H1 (cell line): ENCODE measurements at regions not wholly inside any gene's neighbourhood (a gene's known extent, or its start where the extent isn't known, plus 50 kb on each side); places are given as distances from the start of the nearest gene placed in this dataset.

Experiments
- CTCF ChIA-PET: fragments of 300-600 bp; sonication (Branson Sonifier 250); formaldehyde crosslinking; loops from one replicate; lab custom pipeline; 2021; ENCODE audit not compliant: partially characterized antibody; lab: Charles Lee
- POLR2A ChIA-PET: fragments of 300-600 bp; sonication (Branson Sonifier 250); formaldehyde crosslinking; loops from one replicate; lab custom pipeline; 2021; ENCODE audit warnings: inconsistent platforms; ENCODE audit not compliant: partially characterized antibody; lab: Charles Lee
- DNase-seq, 2 experiments: peaks; one replicate each; pipeline versions ENCODE4 v3.0.0 to v3.0.0-alpha.2; 2010 to 2022; ENCODE audit warnings: low spot score in 2 of 2, low read depth in 1 of 2, mixed read lengths in 1 of 2
- FAIRE-seq: peaks from 2 replicates; lab custom pipeline; 2011; peaks lifted over from hg19 to GRCh38; lab: Jason Lieb, UNC
- H2AFZ ChIP-seq: 2 replicates; pipeline ENCODE4 v1.8.1; 2012; ENCODE audit warnings: low read length, inconsistent platforms
- H2AK5ac ChIP-seq: 2 replicates; pipeline ENCODE4 v1.6.1; 2013; ENCODE audit warnings: low read depth, low read length
- H2BK120ac ChIP-seq: replicated peaks from 2 replicates; pipeline ENCODE3; 2013; ENCODE audit warnings: low read depth, low read length, inconsistent platforms
- H2BK12ac ChIP-seq: 2 replicates; pipeline ENCODE4 v1.6.1; 2013; ENCODE audit warnings: low read depth, low read length
- H2BK15ac ChIP-seq: 2 replicates; pipeline ENCODE4 v1.6.1; 2013; ENCODE audit warnings: low read length
- H2BK20ac ChIP-seq: 2 replicates; pipeline ENCODE4 v1.6.1; 2013; ENCODE audit warnings: low read length
- H2BK5ac ChIP-seq: 2 replicates; pipeline ENCODE4 v1.6.1; 2013; ENCODE audit warnings: low read depth, low read length
- H3K14ac ChIP-seq: 2 replicates; pipeline ENCODE4 v1.6.1; 2013; ENCODE audit warnings: inconsistent platforms; ENCODE audit not compliant: insufficient read length
- H3K18ac ChIP-seq: 2 replicates; pipeline ENCODE4 v1.6.1; 2013; ENCODE audit warnings: low read length; ENCODE audit errors: extremely low read depth
- H3K23ac ChIP-seq: 2 replicates; pipeline ENCODE4 v1.6.1; 2013; ENCODE audit warnings: inconsistent platforms; ENCODE audit not compliant: insufficient read length
- H3K23me2 ChIP-seq: 2 replicates; pipeline ENCODE4 v1.6.1; 2013; ENCODE audit warnings: low read depth, low read length
- H3K27ac ChIP-seq: 2 replicates; pipeline ENCODE4 v1.6.1; 2011; ENCODE audit warnings: low read depth, low read length, inconsistent platforms
- H3K27me3 ChIP-seq, 4 experiments: replicated peaks in 1 of 4; 1 replicate in 1 of 4; 2 replicates in 3 of 4; pipeline versions ENCODE4 v1.6.1 to v1.8.1; 2011 to 2013; ENCODE audit warnings: low read length in 3 of 4, mild to moderate bottlenecking in 3 of 4, inconsistent platforms in 2 of 4, mixed read lengths in 2 of 4, moderate library complexity in 1 of 4; ENCODE audit not compliant: control insufficient read depth in 3 of 4, insufficient read depth in 3 of 4; ENCODE audit errors: extremely low read depth in 1 of 4
- H3K36me3 ChIP-seq, 4 experiments: 2 replicates each; pipeline versions ENCODE4 v1.6.1 to v1.8.1; 2011 to 2013; ENCODE audit warnings: mild to moderate bottlenecking in 4 of 4, low read length in 3 of 4, moderate library complexity in 2 of 4, control low read depth in 1 of 4, inconsistent platforms in 1 of 4; ENCODE audit not compliant: insufficient read depth in 4 of 4, control insufficient read depth in 2 of 4
- H3K4ac ChIP-seq: replicated peaks from 2 replicates; pipeline ENCODE3; 2013; ENCODE audit warnings: low read length, low read depth, mixed read lengths, inconsistent platforms; ENCODE audit not compliant: insufficient read length
- H3K4me1 ChIP-seq, 4 experiments: replicated peaks in 1 of 4; 1 replicate in 1 of 4; 2 replicates in 3 of 4; pipeline versions ENCODE4 v1.6.1 to v1.8.1; 2011 to 2013; ENCODE audit warnings: low read length in 3 of 4, inconsistent platforms in 2 of 4, mixed read lengths in 1 of 4; ENCODE audit not compliant: insufficient read depth in 4 of 4, control insufficient read depth in 3 of 4
- H3K4me2 ChIP-seq, 2 experiments: 2 replicates each; pipeline versions ENCODE4 v1.6.1 to v1.8.1; 2011 to 2013; ENCODE audit warnings: low read depth in 2 of 2, low read length in 2 of 2, control low read depth in 1 of 2, inconsistent platforms in 1 of 2, mild to moderate bottlenecking in 1 of 2; ENCODE audit not compliant: insufficient read depth in 1 of 2
- H3K4me3 ChIP-seq, 4 experiments: fragments of 200-600, 300-600 bp in 1 of 4; sonication (generic), shearing (Covaris generic), sonication (Bioruptor Twin) in 1 of 4; 2 replicates each; pipeline versions ENCODE4 v1.5.1 to v1.8.1; 2011 to 2016; ENCODE audit warnings: low read length in 4 of 4, low read depth in 3 of 4, control low read depth in 2 of 4, inconsistent platforms in 2 of 4, mild to moderate bottlenecking in 2 of 4, mixed read lengths in 1 of 4, moderate library complexity in 1 of 4; ENCODE audit not compliant: insufficient read depth in 2 of 4; ENCODE audit errors: extremely low read depth in 1 of 4
- H3K56ac ChIP-seq: replicated peaks from 2 replicates; pipeline ENCODE3; 2013; ENCODE audit warnings: low read depth, mild to moderate bottlenecking, mixed read lengths, low read length, inconsistent platforms; ENCODE audit not compliant: insufficient read length
- H3K79me1 ChIP-seq: 2 replicates; pipeline ENCODE4 v1.6.1; 2013; ENCODE audit warnings: low read depth, low read length, control low read depth
- H3K79me2 ChIP-seq, 2 experiments: 2 replicates each; pipeline versions ENCODE4 v1.6.1 to v1.8.1; 2012 to 2013; ENCODE audit warnings: low read length in 2 of 2, mild to moderate bottlenecking in 2 of 2, inconsistent platforms in 1 of 2; ENCODE audit not compliant: insufficient read depth in 2 of 2, control insufficient read depth in 1 of 2
- H3K9ac ChIP-seq, 4 experiments: replicated peaks in 1 of 4; 1 replicate in 1 of 4; 2 replicates in 3 of 4; pipeline versions ENCODE4 v1.6.1 to v1.8.1; 2011 to 2013; ENCODE audit warnings: low read depth in 3 of 4, low read length in 3 of 4, control low read depth in 2 of 4, mild to moderate bottlenecking in 2 of 4, moderate library complexity in 2 of 4, inconsistent platforms in 1 of 4; ENCODE audit errors: extremely low read depth in 1 of 4
- H3K9me3 ChIP-seq, 2 experiments: 2 replicates each; pipeline versions ENCODE4 v1.6.1 to v1.8.1; 2012 to 2013; ENCODE audit warnings: mild to moderate bottlenecking in 2 of 2, moderate library complexity in 2 of 2, control low read depth in 1 of 2, inconsistent platforms in 1 of 2, low read depth in 1 of 2, low read length in 1 of 2, mixed read lengths in 1 of 2; ENCODE audit not compliant: insufficient read depth in 2 of 2
- H4K20me1 ChIP-seq, 2 experiments: replicated peaks in 1 of 2; 2 replicates each; pipeline versions ENCODE3 to v1.8.1; 2011 to 2013; ENCODE audit warnings: inconsistent platforms in 2 of 2, low read length in 2 of 2, mild to moderate bottlenecking in 1 of 2; ENCODE audit not compliant: insufficient read depth in 2 of 2, control insufficient read depth in 1 of 2
- H4K5ac ChIP-seq: 2 replicates; pipeline ENCODE4 v1.6.1; 2013; ENCODE audit warnings: low read length, low read depth, mixed read lengths, inconsistent platforms; ENCODE audit not compliant: insufficient read length
- H4K8ac ChIP-seq: 2 replicates; pipeline ENCODE4 v1.8.0; 2013; ENCODE audit warnings: mild to moderate bottlenecking, moderate library complexity, low read length, inconsistent platforms; ENCODE audit not compliant: insufficient read depth; ENCODE audit errors: extremely low read depth
- H4K91ac ChIP-seq: replicated peaks from 2 replicates; pipeline ENCODE3; 2013; ENCODE audit warnings: low read length, mixed read lengths, inconsistent platforms; ENCODE audit not compliant: insufficient read length
- CEBPB ChIP-seq: IDR thresholded peaks from 2 replicates; pipeline ENCODE4 v1.6.1; 2012; ENCODE audit warnings: low read depth, low read length
- EGR1 ChIP-seq: IDR thresholded peaks from 2 replicates; pipeline ENCODE4 v1.6.1; 2011; ENCODE audit warnings: low read depth, low read length, borderline replicate concordance
- EP300 ChIP-seq, 2 experiments: IDR thresholded peaks; 1 replicate in 1 of 2; 2 replicates in 1 of 2; pipeline ENCODE4 v1.6.1; 2011 to 2012; ENCODE audit warnings: low read depth in 2 of 2, low read length in 2 of 2, mild to moderate bottlenecking in 2 of 2, borderline replicate concordance in 1 of 2, inconsistent platforms in 1 of 2, moderate library complexity in 1 of 2
- KDM5A ChIP-seq: fragments of 200-600 bp; IDR thresholded peaks from 2 replicates; pipeline ENCODE4 v1.7.1; 2012; ENCODE audit warnings: mild to moderate bottlenecking, low read length, inconsistent platforms, mixed read lengths
- RFX5 ChIP-seq: IDR thresholded peaks from 2 replicates; pipeline ENCODE4 v1.6.1; 2011; ENCODE audit warnings: low read depth, low read length, improper control_type of control experiment, borderline replicate concordance
- RNF2 ChIP-seq: fragments of 200-900, 300-1000 bp; sonication (generic); IDR thresholded peaks from 2 replicates; pipeline ENCODE4 v1.7.1; 2016; ENCODE audit warnings: borderline replicate concordance, low read depth, mild to moderate bottlenecking, antibody characterized with exemption, low read length; ENCODE audit not compliant: poor library complexity, severe bottlenecking; ENCODE audit errors: missing control alignments
- RXRA ChIP-seq: IDR thresholded peaks from 2 replicates; pipeline ENCODE4 v1.6.1; 2011; ENCODE audit warnings: low read depth, mild to moderate bottlenecking, low read length, moderate library complexity; ENCODE audit not compliant: insufficient read depth
- SAP30 ChIP-seq: fragments of 300-600 bp; sonication (generic); IDR thresholded peaks from 2 replicates; pipeline ENCODE4 v1.7.1; 2012; ENCODE audit warnings: low read length, moderate library complexity, mild to moderate bottlenecking, inconsistent platforms; ENCODE audit not compliant: insufficient read depth, insufficient replicate concordance
- TCF12 ChIP-seq: IDR thresholded peaks from 2 replicates; pipeline ENCODE4 v1.6.1; 2011; ENCODE audit warnings: low read depth, mild to moderate bottlenecking, low read length
- ZNF274 ChIP-seq: IDR thresholded peaks from 2 replicates; pipeline ENCODE4 v1.7.0; 2012; ENCODE audit warnings: low read length, borderline replicate concordance; ENCODE audit errors: extremely low read depth
- WGBS, 2 experiments: shearing (Covaris generic) in 1 of 2; methylation state at CpG; one replicate each; pipeline versions ENCODE4 v1.1.6 to v1.1.7; 2013 to 2015; ENCODE audit warnings: low lambda C conversion rate in 2 of 2, mixed read lengths in 2 of 2, inconsistent platforms in 1 of 2, low coverage in 1 of 2, missing lambda C conversion rate in 1 of 2; ENCODE audit not compliant: insufficient replicate concordance in 2 of 2, insufficient coverage in 1 of 2, insufficient read length in 1 of 2; ENCODE audit errors: extremely low coverage in 1 of 2, missing lambda C conversion rate in 1 of 2; 5-methylcytosine and 5-hydroxymethylcytosine counted together

DNA sequence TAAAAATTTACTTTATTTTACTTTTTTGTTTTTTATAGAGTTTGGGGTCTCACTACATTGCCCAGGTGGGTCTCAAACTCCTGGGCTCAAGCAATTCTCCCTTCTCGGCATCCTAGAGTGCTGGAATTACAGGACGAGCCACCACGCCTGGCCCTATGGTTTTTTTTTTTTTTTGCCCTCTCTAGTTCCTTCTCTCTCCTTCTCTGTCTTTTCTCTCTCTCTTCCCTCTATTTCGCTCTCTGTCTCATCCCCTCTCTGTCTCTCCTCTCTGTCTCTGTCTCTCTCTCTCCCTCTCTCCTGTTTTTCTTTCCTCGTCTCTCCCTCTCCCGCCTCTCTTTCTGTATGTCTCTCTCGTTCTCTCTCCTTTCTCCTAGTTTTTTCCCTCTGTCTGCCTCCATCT is 202.6 kb upstream of the LHX5 start:
- H3K79me1 ChIP-seq, result no peaks in the 10 kb centered on the region
- 94% methylated on average over 6 of the region's 7 CpGs; no CpG with 5 or more reads in 1 of the 2 experiments for WGBS, 2 experiments
- no peak overlapping the region for H3K4ac ChIP-seq
- H2BK120ac ChIP-seq, result no peak overlapping the region
- no peak for DNase-seq
- H4K91ac ChIP-seq, result no peak overlapping the region
- H2BK12ac ChIP-seq, result no peak overlapping the region
- no peak overlapping the region for H3K14ac ChIP-seq
- H3K18ac ChIP-seq, result no peak overlapping the region
- TF ChIP-seq CEBPB, result no peak
- TF ChIP-seq ZNF274, result no peak
- TF ChIP-seq EGR1, result no peak
- no peak for TF ChIP-seq RNF2
- no peak for TF ChIP-seq RXRA
- no peak for TF ChIP-seq RFX5
- no peak for TF ChIP-seq KDM5A
- no peak for TF ChIP-seq EP300 (IDR thresholded peaks at IDR 0.05; ENCODE audit: borderline replicate concordance in 1 of 2, low read depth in 2 of 2, low read length in 2 of 2)
- no peak for TF ChIP-seq SAP30
- TF ChIP-seq TCF12, result no peak
- H2BK15ac ChIP-seq, result no peak overlapping the region
- H2BK5ac ChIP-seq, result no peak overlapping the region
- H2AK5ac ChIP-seq, result no peak overlapping the region
- H3K4me1 ChIP-seq, result peaks cover 0 to 2% (median 0%) of the 10 kb centered on the region in 4 experiments; a peak in 1 of 7 replicates
- no peak overlapping the region for H4K8ac ChIP-seq
- no peaks in the 10 kb centered on the region for H3K27me3 ChIP-seq
- H3K36me3 ChIP-seq, result no peaks in the 10 kb centered on the region
- no peak overlapping the region for H3K56ac ChIP-seq
- ChIA-PET POLR2A (no interaction called here), CTCF (no interaction called here)
- no peak overlapping the region for H3K4me3 ChIP-seq
- H3K79me2 ChIP-seq, result no peaks in the 10 kb centered on the region
- no peak for FAIRE-seq
- no peaks in the 10 kb centered on the region for H4K20me1 ChIP-seq
- no peaks in the 10 kb centered on the region for H3K9me3 ChIP-seq
- no peak overlapping the region for H4K5ac ChIP-seq
- no peak overlapping the region for H2BK20ac ChIP-seq
- H3K23ac ChIP-seq, result no peak overlapping the region
- no peak overlapping the region for H3K9ac ChIP-seq
- no peak overlapping the region for H2AFZ ChIP-seq
- H3K23me2 ChIP-seq, result no peaks in the 10 kb centered on the region; the same call in 1 of the 2 replicates
- no peak overlapping the region for H3K4me2 ChIP-seq
- H3K27ac ChIP-seq, result no peak overlapping the region
